Astrocyte of the hippocampus (primary cell): ENCODE measurements at regions not wholly inside any gene's neighbourhood (a gene's known extent, or its start where the extent isn't known, plus 50 kb on each side); places are given as distances from the start of the nearest gene placed in this dataset.
"Not testable (repeated sequence)": the region's sequence is repeated elsewhere in the genome, so short reads cannot be mapped to it uniquely, and the experiment has no call there.

Source experiments
- DNase-seq: peaks from one replicate; pipeline ENCODE4 v3.0.0; 2011; ENCODE audit warnings: low read depth, low spot score

GRCh38 chrX:955168-955781, 257.2 kb downstream of the CRLF2 start:
- not testable (repeated sequence) for DNase-seq

- DNase-seq: no peak
Observed at GRCh38 chrX:953879-954482, 258.5 kb downstream of the CRLF2 start.

GRCh38 chrX:952816-953215, 259.6 kb downstream of the CRLF2 start:
- DNase-seq: no peak

- not testable (repeated sequence) for DNase-seq
Observed at GRCh38 chrX:947262-947661, 265.2 kb downstream of the CRLF2 start.

GRCh38 chrX:943035-943434, 269.4 kb downstream of the CRLF2 start:
- no peak for DNase-seq

- no peak for DNase-seq
Observed at GRCh38 chrX:940691-941090, 271.8 kb downstream of the CRLF2 start.

- DNase-seq: no peak
Observed at GRCh38 chrX:936979-937769, 275.3 kb downstream of the CRLF2 start.

- no peak for DNase-seq
Observed at GRCh38 chrX:933611-934010, 278.8 kb downstream of the CRLF2 start.

GRCh38 chrX:928606-929005, 283.8 kb downstream of the CRLF2 start:
- DNase-seq: no peak

- DNase-seq: no peak
Observed at GRCh38 chrX:926991-927390, 285.5 kb downstream of the CRLF2 start.

- no peak for DNase-seq
Observed at GRCh38 chrX:926070-926469, 286.4 kb downstream of the CRLF2 start.

- DNase-seq: no peak
Observed at GRCh38 chrX:925652-926061, 286.8 kb downstream of the CRLF2 start.

GRCh38 chrX:925094-925493, 287.4 kb downstream of the CRLF2 start:
- no peak for DNase-seq

- DNase-seq: no peak
Observed at GRCh38 chrX:924017-924416, 288.4 kb downstream of the CRLF2 start.

- DNase-seq: peak; percentile 64
Observed at GRCh38 chrX:920234-920799, 289.7 kb downstream of the SHOX start.

GRCh38 chrX:916230-916599, 285.6 kb downstream of the SHOX start:
- peak; percentile 9 for DNase-seq

- no peak for DNase-seq
Observed at GRCh38 chrX:915427-916229, 285.0 kb downstream of the SHOX start.

- no peak for DNase-seq
Observed at GRCh38 chrX:914206-914605, 283.6 kb downstream of the SHOX start.

- DNase-seq: no peak
Observed at GRCh38 chrX:912677-913076, 282.1 kb downstream of the SHOX start.

GRCh38 chrX:909068-909467, 278.5 kb downstream of the SHOX start:
- not testable (repeated sequence) for DNase-seq

- no peak for DNase-seq
Observed at GRCh38 chrX:906586-906985, 276.0 kb downstream of the SHOX start.
